IPS-NIHi7 (cell line): ENCODE measurements at regions not wholly inside any gene's neighbourhood (a gene's known extent, or its start where the extent isn't known, plus 50 kb on each side); places are given as distances from the start of the nearest gene placed in this dataset.
A peak's percentile ranks its signal among the peaks of the same experiment; 100 is the strongest.
"Not testable (repeated sequence)": the region's sequence is repeated elsewhere in the genome, so short reads cannot be mapped to it uniquely, and the experiment has no call there.

ENCODE experiments used
- DNase-seq: peaks from one replicate; pipeline ENCODE4 v3.0.0; 2012; ENCODE audit warnings: mixed read lengths; ENCODE audit errors: extremely low spot score

DNA sequence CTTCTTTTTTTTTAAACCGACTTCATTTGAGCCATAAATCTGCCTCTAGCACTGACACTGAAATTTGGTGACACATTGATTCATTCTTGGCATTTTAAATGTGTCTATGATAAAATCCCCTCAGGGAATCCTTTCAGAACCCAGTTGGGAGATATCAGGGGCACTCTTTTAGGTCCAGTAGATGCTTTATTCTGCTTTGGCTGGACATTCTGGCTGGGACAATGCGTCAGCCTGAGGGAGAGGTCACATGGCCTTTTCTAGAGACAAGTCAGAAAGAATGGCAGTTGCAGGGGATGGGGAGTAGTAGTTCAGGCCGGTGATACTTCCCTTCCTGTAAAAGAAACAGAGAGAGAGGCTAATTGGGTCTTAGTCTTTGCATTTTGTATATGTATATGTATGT is 63.1 kb downstream of the TRIM43 start:
- not testable (repeated sequence) for DNase-seq

DNA sequence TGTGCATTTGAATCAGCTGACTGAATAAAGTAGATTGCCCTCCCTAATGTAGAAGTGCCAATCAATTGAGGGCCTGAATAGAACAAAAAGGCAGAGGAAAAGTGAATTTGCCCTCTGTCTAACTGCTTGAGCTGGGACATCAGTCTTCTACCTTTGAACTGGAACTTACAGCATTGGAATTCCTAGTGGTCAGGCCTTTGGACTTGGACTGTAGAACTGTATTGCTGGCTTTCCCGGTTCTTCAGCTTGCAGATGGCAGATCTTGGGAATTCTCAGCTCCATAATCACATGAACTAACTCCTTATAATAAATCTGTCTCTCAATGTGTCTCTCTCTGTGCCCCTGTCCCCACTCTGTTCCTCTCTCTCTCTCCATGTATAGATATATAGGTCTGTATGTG is 64.8 kb downstream of the TRIM43 start:
- DNase-seq, result not testable (repeated sequence)

DNA sequence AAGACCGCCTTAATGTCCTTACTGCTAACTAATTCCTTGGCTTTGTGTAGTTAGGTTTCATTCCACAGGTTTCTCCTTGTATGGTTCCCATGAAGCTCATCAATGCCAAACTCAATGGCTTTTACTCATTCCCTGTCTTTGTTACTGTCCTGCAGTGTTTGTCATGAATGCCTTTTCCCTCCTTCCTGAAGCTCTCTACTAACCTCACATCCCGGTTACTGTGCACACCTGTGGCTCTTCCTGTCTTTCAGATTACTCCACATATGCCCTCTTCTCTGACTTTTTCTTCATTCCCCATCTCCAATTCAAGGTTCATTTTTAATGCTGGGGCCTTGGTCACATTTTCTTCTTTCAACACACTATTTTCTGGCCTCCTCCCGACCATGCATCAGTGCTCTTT is 66.1 kb downstream of the TRIM43 start:
- not testable (repeated sequence) for DNase-seq

DNA sequence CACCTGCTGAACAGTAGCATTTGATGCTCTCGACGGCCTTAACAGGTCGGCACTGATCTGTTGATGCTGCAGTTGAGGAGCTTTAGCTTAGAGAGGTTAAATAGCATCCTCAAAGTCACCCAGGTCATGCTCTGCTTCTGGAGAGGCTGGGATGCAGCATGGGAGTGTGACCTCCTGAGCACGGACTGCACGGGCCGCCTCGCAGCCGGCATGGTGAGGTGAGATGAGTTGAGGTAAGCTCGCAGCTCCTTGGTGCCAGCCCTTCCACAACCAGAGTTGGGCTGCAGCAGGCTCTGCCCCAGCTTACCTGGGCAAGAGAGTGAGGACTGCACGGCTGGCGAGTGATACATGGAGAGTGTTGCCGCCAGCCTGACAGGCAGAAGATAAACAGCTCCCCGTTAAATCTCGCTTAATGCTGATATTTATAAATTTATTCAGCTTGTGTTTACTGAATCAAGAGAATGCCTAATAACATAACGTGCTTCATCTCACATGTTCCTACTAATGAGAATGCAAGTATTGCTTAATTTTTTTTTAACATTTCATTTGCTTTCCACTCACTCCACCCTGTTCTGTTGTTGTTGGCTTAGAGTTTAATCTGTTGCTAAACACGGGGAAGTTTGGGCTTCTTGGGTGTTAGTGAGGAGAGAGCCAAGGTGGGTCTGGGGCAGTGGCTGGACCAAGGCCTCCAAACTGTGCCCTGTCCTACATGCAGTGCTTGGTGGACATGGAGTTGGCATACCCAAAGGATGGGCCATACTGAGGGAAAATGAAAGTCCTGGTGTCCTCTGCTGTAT is 69.2 kb downstream of the TRIM43 start:
- not testable (repeated sequence) for DNase-seq

DNA sequence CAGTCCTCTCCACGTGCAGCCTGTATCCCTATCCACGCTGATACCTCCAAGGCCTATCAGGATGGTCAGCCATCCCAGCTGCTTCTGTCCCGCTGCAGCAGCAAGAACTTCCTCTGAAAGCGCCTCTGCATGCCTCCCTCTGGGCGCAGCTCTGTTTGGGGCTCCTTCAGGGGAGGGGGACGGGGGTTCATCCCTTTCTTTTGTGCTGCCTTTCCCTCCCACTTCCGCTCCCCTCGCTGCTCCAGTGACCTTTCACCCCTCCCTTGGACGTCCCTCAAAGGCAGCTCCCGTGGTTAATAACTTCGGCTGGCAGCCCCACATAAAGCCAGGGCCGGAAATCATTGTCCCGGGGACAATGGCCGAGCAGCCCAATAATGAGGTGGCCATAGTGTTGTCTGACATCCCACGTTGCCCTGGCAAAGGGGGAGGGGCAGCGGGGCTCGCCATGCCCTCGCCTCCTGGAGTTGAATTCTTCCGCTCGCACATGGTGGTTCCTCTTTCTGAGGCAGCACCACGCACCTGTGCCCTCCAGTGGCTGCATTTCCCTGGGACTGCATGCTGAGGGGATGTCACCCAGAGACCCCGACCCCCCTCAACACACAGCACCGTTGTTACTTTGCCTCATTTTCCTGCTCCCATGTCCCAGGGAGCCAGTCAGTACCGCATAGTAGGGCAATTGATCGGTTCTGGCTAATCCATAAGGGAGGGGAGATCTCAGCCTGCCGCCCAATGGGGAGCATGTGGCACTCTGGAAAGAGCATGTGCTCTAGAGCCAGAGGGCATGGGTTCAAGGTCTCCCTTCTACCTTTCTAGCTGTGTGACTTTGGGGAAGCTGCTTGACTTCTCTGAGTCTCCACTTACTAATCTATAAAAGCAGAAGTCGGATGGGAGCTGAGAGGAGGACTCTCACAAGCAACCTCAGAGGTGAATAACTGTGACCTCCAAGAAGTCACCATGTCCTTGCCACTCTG is 72.0 kb downstream of the TRIM43 start:
- not testable (repeated sequence) for DNase-seq

GRCh38 chr2:95666636-95667035 is 74.8 kb downstream of the TRIM43 start:
- DNase-seq, result not testable (repeated sequence)

DNA sequence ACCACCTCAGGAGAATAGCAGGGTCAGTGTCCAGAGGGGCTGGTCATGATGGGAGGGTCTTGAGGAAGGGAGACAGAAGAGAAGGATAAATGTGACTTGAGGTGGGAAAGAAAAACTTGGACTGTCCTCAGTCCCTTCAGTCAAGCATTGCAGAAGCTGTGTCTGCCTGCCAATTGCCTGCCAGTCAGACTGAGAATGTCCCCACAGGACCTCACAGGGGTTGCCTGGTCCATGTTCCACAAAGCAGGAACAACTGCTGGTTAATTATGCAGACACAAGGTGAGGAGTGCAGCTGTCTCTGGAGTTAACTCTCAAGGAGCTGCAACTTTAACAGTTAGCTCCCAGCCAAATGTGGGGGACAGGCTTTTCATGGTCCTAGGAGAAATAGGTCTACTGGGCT is 75.7 kb downstream of the TRIM43 start:
- DNase-seq, result no peak

DNA sequence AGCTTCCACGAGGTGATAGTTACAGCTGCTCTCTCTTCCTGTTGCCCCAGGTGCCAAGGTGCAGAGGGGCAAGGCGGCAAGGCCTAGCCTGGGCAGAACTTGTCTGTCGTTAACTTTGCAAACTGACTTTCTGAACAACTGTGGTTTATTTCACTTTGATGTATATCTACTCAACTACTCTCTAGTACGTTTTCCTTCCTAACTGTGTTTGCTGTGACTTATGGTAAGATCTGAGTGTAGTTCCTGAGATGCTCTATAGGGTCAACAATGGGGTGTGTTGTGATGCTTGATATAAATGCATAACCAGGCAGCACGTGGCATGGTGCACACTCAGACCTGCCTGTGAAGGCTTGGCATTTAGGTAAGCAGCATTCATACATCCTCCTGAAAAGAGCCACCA is 77.1 kb downstream of the TRIM43 start:
- DNase-seq, result not testable (repeated sequence)

GRCh38 chr2:95669441-95669991 is 77.7 kb downstream of the TRIM43 start:
- no peak for DNase-seq

DNA sequence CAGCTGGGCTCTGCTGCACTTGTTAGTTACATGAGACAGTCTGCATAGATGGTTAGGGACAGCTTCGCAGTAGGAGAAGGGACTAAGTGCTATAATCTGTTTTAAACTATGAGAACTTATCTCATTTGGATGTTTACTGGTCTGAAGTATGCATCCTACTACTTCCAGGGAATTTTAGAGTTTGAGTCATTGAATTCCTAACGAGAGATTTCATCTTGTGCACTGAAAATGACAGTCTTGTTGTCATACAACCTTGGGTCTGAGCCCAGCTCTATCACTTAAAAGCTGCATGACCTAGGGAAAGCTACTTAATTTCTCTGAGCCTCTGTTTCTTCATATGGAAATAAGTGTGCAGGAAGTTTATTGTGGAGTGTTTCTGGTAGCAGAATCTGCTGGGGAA is 78.4 kb downstream of the TRIM43 start:
- DNase-seq, result no peak

DNA sequence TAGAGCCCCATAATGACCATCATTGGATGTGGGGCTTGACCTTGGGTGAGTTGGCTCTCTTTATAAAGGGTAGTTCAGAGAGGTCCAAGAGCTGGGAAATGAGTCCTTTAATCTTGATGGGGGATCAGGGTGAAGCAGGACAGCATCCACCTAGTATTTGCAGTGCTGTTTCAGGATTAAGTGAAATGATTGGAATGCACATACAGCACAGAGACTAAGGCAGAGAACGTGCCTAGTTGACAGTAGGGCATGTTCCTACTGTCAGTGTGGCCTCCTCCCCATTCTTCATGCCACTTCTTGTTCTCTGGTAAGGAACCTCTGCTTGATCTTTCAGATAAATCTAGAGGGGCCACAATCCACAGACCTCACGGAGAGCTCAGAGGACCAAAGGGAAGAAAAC is 78.9 kb downstream of the TRIM43 start:
- no peak for DNase-seq

- not testable (repeated sequence) for DNase-seq
These were observed 79.4 kb downstream of the TRIM43 start for GRCh38 chr2:95671171-95671570.

- not testable (repeated sequence) for DNase-seq
These were observed 80.2 kb downstream of the TRIM43 start for GRCh38 chr2:95671992-95672391.

- DNase-seq, result not testable (repeated sequence)
These were observed 80.7 kb downstream of the TRIM43 start for GRCh38 chr2:95672500-95672899.

DNA sequence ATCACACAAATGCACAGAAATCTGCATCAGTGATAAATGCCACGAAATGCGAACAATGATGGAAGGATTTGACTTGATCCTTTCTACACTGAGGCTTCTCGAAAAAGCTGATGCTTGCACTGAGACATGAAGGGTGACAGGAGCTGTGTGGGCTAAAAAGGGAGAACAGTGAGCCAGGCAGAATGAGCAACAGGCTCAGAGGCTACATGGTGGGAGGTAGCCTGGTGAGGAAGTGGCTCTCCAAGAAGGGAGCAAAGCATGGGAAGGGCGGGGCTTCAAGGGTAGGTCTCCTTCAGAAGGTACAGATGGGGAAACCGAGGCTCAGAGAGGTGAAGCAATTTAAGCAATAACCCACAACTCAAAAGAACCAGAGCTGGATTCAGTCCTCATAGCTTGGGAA is 82.4 kb downstream of the TRIM43 start:
- DNase-seq, result no peak

DNA sequence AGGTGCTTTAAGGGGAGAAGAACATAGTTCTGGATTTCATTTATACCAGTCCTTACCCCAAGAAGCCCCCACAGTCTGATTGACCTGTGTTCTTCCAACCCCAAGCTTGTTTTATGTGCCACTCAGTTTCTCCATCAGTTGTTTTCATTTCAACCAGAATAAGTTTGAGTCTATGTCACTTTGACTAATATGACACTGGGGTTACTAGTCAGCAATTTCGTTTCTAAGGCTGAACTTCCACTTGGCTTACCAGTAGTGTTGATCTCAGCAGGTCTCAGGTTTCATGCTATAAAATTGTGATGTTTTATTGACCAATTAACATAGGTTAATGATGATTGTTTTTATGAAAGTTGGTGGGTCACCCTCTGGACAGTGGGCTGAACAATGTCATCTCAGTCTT is 84.8 kb downstream of the TRIM43 start:
- DNase-seq, result not testable (repeated sequence)

- no peak for DNase-seq
These were observed 85.5 kb downstream of the TRIM43 start for GRCh38 chr2:95677346-95677745.

DNA sequence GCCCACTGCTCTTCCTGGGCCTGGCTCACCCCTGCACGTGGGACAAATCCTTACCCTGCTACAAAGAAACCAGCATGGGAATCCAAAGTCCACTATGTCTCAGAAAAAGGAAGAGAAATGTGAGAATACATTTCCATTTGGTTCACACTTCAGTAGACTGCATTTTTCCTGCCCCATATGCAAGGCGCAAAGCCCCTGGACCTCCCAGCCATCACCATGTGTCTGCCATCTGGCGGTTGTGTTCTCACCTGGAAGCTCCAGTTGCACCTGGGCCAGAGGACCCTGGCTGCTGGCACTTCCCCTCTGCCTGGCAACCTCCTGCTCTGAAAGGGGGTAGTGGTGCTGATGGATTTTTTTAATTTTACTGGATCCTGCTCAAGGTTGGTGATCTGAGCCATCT is 86.0 kb downstream of the TRIM43 start:
- not testable (repeated sequence) for DNase-seq

DNA sequence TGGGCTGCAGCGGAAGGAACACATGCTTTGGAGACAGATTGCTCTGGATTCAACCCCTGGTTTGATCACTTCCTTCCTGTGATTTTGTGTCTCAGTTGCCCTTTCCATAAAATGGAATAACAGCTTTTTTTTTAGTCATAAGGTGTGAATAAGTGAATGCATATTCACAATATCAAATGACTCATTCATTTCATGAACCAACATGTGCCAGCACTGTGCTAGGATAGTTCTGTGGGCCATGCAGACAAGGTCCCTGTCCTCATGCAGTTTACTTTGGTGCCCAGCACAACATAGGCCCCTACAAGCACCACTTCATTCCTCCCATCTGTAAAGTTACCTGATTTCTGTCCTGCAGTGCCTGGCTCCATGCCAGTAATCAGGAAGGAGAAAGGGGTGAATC is 89.4 kb downstream of the TRIM43 start:
- DNase-seq, result not testable (repeated sequence)

GRCh38 chr2:95681589-95682081 is 89.8 kb downstream of the TRIM43 start:
- DNase-seq, result not testable (repeated sequence)

GRCh38 chr2:95682889-95683517 is 91.2 kb downstream of the TRIM43 start:
- DNase-seq, result peak; percentile 13

DNA sequence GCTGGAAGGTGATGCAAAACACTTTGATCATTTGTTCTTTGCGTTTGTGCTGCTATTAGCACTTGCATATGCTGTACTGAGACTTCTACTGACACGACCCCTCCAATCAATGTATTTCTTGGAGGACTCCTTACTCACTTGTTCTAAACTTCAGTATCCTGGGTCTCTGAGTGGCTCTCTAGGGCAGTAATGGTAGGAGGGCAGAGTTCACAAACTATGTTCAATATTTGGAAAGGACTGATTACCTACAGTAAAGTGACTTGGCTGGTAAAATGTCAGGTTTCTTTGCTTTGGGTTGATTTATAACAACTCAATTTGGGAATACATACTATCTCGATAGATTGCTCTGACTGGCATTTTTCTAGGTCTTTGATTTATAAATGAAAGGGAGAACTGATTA is 93.7 kb downstream of the TRIM43 start:
- DNase-seq, result no peak
